CD4-positive, alpha-beta T cell treated with Interleukin-17A for 1 hour (primary cell): ENCODE measurements at regions not wholly inside any gene's neighbourhood (a gene's known extent, or its start where the extent isn't known, plus 50 kb on each side); places are given as distances from the start of the nearest gene placed in this dataset.
"Not testable (repeated sequence)": the region's sequence is repeated elsewhere in the genome, so short reads cannot be mapped to it uniquely, and the experiment has no call there.

Source experiments
- DNase-seq: peaks from one replicate; pipeline ENCODE4 v3.0.0-alpha.2; 2020

- not testable (repeated sequence) for DNase-seq
Observed at GRCh38 chr10:77740396-77740795, 102.8 kb upstream of the KCNMA1 start.

GRCh38 chr10:77738496-77739158, 101.0 kb upstream of the KCNMA1 start:
- DNase-seq: no peak

GRCh38 chr10:77737608-77738007, 100.0 kb upstream of the KCNMA1 start:
- no peak for DNase-seq

- DNase-seq: not testable (repeated sequence)
Observed at GRCh38 chr10:77735136-77735535, 97.5 kb upstream of the KCNMA1 start.

- DNase-seq: no peak
Observed at GRCh38 chr10:77732213-77733003, 94.8 kb upstream of the KCNMA1 start.

- DNase-seq: no peak
Observed at GRCh38 chr10:77727481-77727880, 89.9 kb upstream of the KCNMA1 start.

- no peak for DNase-seq
Observed at GRCh38 chr10:77726732-77727131, 89.1 kb upstream of the KCNMA1 start.

- DNase-seq: no peak
Observed at GRCh38 chr10:77726301-77726700, 88.7 kb upstream of the KCNMA1 start.

- no peak for DNase-seq
Observed at GRCh38 chr10:77724820-77725219, 87.2 kb upstream of the KCNMA1 start.

GRCh38 chr10:77723376-77723775, 85.8 kb upstream of the KCNMA1 start:
- DNase-seq: no peak

- DNase-seq: not testable (repeated sequence)
Observed at GRCh38 chr10:77722956-77723355, 85.3 kb upstream of the KCNMA1 start.

GRCh38 chr10:77721815-77722214, 84.2 kb upstream of the KCNMA1 start:
- no peak for DNase-seq

GRCh38 chr10:77718957-77719356, 81.3 kb upstream of the KCNMA1 start:
- no peak for DNase-seq

GRCh38 chr10:77718312-77718711, 80.7 kb upstream of the KCNMA1 start:
- DNase-seq: not testable (repeated sequence)

- DNase-seq: no peak
Observed at GRCh38 chr10:77717336-77717735, 79.7 kb upstream of the KCNMA1 start.

- DNase-seq: no peak
Observed at GRCh38 chr10:77716458-77717317, 79.1 kb upstream of the KCNMA1 start.

GRCh38 chr10:77715536-77715935, 77.9 kb upstream of the KCNMA1 start:
- no peak for DNase-seq

- peak; percentile 13 for DNase-seq
Observed at GRCh38 chr10:77715088-77715487, 77.5 kb upstream of the KCNMA1 start.

GRCh38 chr10:77713521-77714280, 76.1 kb upstream of the KCNMA1 start:
- no peak for DNase-seq

- DNase-seq: no peak
Observed at GRCh38 chr10:77712207-77712606, 74.6 kb upstream of the KCNMA1 start.

- DNase-seq: no peak
Observed at GRCh38 chr10:77711683-77712049, 74.1 kb upstream of the KCNMA1 start.

- DNase-seq: peak; percentile 64
Observed at GRCh38 chr10:77710759-77711682, 73.4 kb upstream of the KCNMA1 start.
